ENCODE measurements at regions not wholly inside any gene's neighbourhood (a gene's known extent, or its start where the extent isn't known, plus 50 kb on each side); places are given as distances from the start of the nearest gene placed in this dataset.

DNA sequence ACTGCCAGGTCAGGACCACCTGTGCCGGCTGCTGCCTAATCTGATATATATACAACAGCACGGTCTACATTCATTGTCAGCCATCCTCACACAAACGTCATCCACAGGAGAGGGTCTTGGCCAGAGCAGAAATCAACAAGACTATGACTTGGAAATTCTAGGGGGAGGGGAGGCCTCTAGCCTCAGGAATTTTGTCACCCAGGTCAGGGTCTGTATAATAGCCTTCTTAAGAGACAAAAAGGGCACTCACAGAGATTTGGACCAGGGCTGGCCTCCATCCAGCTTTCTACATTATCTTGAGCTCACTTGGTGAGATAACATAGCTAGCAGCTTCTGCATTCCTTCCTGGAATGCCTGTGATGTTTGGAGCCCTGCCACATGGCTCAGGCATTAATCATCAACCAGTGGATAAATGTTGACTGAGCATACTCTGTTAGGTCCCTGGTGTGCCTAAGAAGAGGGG, 50.4 kb upstream of the CTIF start:
- TF ChIP-seq, protein P1, sequence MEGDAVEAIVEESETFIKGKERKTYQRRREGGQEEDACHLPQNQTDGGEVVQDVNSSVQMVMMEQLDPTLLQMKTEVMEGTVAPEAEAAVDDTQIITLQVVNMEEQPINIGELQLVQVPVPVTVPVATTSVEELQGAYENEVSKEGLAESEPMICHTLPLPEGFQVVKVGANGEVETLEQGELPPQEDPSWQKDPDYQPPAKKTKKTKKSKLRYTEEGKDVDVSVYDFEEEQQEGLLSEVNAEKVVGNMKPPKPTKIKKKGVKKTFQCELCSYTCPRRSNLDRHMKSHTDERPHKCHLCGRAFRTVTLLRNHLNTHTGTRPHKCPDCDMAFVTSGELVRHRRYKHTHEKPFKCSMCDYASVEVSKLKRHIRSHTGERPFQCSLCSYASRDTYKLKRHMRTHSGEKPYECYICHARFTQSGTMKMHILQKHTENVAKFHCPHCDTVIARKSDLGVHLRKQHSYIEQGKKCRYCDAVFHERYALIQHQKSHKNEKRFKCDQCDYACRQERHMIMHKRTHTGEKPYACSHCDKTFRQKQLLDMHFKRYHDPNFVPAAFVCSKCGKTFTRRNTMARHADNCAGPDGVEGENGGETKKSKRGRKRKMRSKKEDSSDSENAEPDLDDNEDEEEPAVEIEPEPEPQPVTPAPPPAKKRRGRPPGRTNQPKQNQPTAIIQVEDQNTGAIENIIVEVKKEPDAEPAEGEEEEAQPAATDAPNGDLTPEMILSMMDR (IDR thresholded peaks at IDR 0.05), result no peak
- H3K27ac ChIP-seq, result peak overlapping the region in 1 of 2 donors; percentile 2
- H3K36me3 ChIP-seq, result no peaks in the 10 kb centered on the region
- H3K4me1 ChIP-seq, result peaks cover 0 to 40% (median 6%) of the 10 kb centered on the region in 4 donors
- intact Hi-C loops (cut with DNase I; ENCODE audit: low total_unique reads), result no loop called here
- DNase-seq, result peak; percentile 84 to 85
- H3K4me3 ChIP-seq, result no peak overlapping the region
- H3K27me3 ChIP-seq, result no peaks in the 10 kb centered on the region
- H3K9me3 ChIP-seq, result no peaks in the 10 kb centered on the region

DNA sequence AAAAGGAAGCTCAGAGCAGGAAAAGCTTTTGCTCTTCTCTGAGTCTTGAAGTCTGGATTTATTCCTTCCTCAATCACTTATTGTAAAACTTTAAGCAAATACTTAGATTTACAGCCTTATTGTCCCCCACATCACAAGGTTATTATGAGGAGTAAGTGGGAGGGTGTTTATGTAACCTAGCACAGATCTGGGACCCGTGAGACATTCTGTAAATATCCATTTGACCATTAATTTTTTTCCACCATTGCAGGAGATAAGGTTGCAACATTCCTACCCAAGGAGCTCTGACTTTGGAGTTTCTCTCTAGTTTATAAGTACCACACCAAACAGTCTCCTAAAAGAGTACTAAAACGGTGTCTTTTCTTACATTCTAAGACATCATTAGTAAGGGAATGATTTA, 52.1 kb upstream of the CTIF start:
- H3K27ac ChIP-seq, result peak overlapping the region; percentile 14 to 46
- no peaks in the 10 kb centered on the region for H3K36me3 ChIP-seq
- no peak overlapping the region for H3K4me3 ChIP-seq
- no peaks in the 10 kb centered on the region for H3K27me3 ChIP-seq
- H3K4me1 ChIP-seq, result peaks cover 0 to 40% (median 6%) of the 10 kb centered on the region in 4 donors
- DNase-seq, result no peak
- TF ChIP-seq, protein P1 (IDR thresholded peaks at IDR 0.05), result no peak
- intact Hi-C loops (cut with DNase I; ENCODE audit: low total_unique reads), result no loop called here
- H3K9me3 ChIP-seq, result no peaks in the 10 kb centered on the region

DNA sequence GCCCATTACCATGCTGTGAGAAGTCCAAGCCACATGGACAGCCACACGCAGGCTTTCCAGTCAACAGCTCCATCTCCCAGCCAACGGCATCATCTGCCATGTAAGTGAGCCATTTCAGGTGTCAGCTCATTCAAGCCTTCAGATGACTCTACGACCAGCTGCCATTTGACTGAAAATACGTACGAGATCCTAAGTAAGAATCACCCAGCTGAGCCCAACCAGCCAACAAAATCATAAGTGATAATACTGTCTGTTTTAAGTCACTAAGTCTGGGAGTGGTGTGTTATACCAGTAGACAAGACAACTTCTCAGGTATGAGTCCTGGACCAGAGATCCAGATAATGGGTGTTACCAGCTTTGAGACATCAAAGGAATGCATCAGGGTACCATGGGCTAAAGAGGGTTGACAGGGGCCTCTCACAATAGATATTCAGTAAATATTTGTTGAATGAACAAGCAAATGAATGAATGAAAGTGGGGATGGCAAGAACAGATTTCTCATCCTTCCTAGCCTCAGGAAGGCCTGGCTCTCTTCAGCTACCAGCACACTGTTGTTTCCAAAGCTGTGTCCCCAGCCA, 52.9 kb upstream of the CTIF start:
- TF ChIP-seq, protein P1 (IDR thresholded peaks at IDR 0.05), result no peak
- H3K27ac ChIP-seq, result peak overlapping the region; percentile 14 to 46
- no peak overlapping the region for H3K4me3 ChIP-seq
- H3K27me3 ChIP-seq, result no peaks in the 10 kb centered on the region
- intact Hi-C loops (cut with DNase I; ENCODE audit: low total_unique reads), result no loop called here
- H3K4me1 ChIP-seq, result peaks cover 0 to 40% (median 6%) of the 10 kb centered on the region in 4 donors
- no peak for DNase-seq
- H3K36me3 ChIP-seq, result no peaks in the 10 kb centered on the region
- H3K9me3 ChIP-seq, result no peaks in the 10 kb centered on the region

DNA sequence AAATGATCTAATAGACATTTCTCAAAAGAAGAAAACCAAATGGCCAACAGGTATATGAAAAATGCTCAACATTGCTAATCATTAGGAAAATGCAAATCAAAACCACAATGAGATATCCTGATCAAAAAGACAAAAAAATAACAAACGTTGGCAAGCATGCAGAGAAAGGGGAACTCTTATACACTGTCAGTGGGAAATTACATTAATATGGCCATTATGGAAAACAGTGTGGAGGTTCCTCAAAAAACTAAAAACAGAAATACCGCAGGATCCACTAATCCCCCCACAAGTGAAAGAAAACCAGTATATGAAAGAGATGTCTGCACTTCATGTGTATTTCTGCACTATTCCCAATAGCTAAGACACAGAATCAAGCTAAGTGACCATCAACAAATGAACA, 57.7 kb upstream of the CTIF start:
- TF ChIP-seq, protein P1 (IDR thresholded peaks at IDR 0.05), result no peak
- H3K4me3 ChIP-seq, result no peak overlapping the region
- H3K27me3 ChIP-seq, result no peaks in the 10 kb centered on the region
- no peaks in the 10 kb centered on the region for H3K9me3 ChIP-seq
- no peak overlapping the region for H3K27ac ChIP-seq
- intact Hi-C loops (cut with DNase I; ENCODE audit: low total_unique reads), result no loop called here
- DNase-seq, result no peak
- no peaks in the 10 kb centered on the region for H3K36me3 ChIP-seq
- H3K4me1 ChIP-seq, result peaks cover 0 to 2% (median 0%) of the 10 kb centered on the region in 4 donors

DNA sequence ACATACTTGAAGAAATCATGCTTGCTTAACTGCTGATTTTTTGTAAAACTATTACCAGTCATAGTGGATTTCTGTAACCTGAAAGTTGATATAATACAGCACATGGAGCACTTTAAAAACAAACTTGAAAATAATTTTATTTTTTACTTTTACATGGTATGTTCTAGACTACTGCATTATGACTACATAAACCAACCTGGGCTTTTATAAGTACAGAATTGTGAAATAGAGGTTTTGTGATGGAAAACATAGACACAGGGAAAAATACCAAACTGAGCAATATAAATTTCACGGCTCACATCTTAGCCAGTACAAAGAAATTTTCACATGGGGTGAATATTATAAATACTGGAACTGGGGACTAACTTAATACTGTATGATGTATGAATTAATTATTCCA, 59.3 kb upstream of the CTIF start:
- H3K4me3 ChIP-seq, result no peak overlapping the region
- intact Hi-C loops (cut with DNase I; ENCODE audit: low total_unique reads), result no loop called here
- H3K36me3 ChIP-seq, result no peaks in the 10 kb centered on the region
- peaks cover 0 to 3% (median 0%) of the 10 kb centered on the region in 4 donors for H3K4me1 ChIP-seq
- H3K9me3 ChIP-seq, result no peaks in the 10 kb centered on the region
- no peak overlapping the region for H3K27ac ChIP-seq
- TF ChIP-seq, protein P1 (IDR thresholded peaks at IDR 0.05), result no peak
- no peaks in the 10 kb centered on the region for H3K27me3 ChIP-seq
- DNase-seq, result no peak

All from tibial artery (tissue), 4 donors.